Thymus (tissue), 11 donors: ENCODE measurements at regions not wholly inside any gene's neighbourhood (a gene's known extent, or its start where the extent isn't known, plus 50 kb on each side); places are given as distances from the start of the nearest gene placed in this dataset.

Experiments used
- DNase-seq, 9 donors: peaks; one replicate each; pipeline ENCODE4 v3.0.0-alpha.2; 2013; ENCODE audit warnings: low spot score in 9 of 9, low read depth in 6 of 9, missing footprints in 1 of 9
- H3K27ac ChIP-seq, 2 donors: one replicate each; pipeline ENCODE4 v1.5.1; 2013; ENCODE audit warnings: control low read depth in 1 of 2, low read depth in 1 of 2, low read length in 1 of 2, mild to moderate bottlenecking in 1 of 2, moderate library complexity in 1 of 2
- H3K27me3 ChIP-seq, 2 donors: one replicate each; pipeline ENCODE4 v1.5.1; 2013; ENCODE audit warnings: low read length in 1 of 2; ENCODE audit not compliant: control insufficient read depth in 2 of 2, insufficient read depth in 1 of 2
- H3K36me3 ChIP-seq, 2 donors: one replicate each; pipeline ENCODE4 v1.5.1; 2013; ENCODE audit warnings: low read length in 1 of 2, mild to moderate bottlenecking in 1 of 2, moderate library complexity in 1 of 2; ENCODE audit not compliant: control insufficient read depth in 2 of 2, insufficient read depth in 2 of 2
- H3K4me1 ChIP-seq, 2 donors: one replicate each; pipeline ENCODE4 v1.5.1; 2013; ENCODE audit warnings: low read length in 2 of 2; ENCODE audit not compliant: control insufficient read depth in 2 of 2, insufficient read depth in 2 of 2
- H3K4me3 ChIP-seq, 2 donors: one replicate each; pipeline ENCODE4 v1.5.1; 2013; ENCODE audit warnings: low read length in 2 of 2, control low read depth in 1 of 2, mild to moderate bottlenecking in 1 of 2
- H3K9me3 ChIP-seq, 2 donors: one replicate each; pipeline ENCODE4 v1.5.1; 2013; ENCODE audit warnings: low read length in 1 of 2, mild to moderate bottlenecking in 1 of 2; ENCODE audit not compliant: control insufficient read depth in 2 of 2, insufficient read depth in 1 of 2
- WGBS: extraction: QIAGEN DNeasy Blood & Tissue Kit; methylation state at CpG from one replicate; pipeline ENCODE4 v1.1.7; 2013; 5-methylcytosine and 5-hydroxymethylcytosine counted together
- donor health status: healthy.

GRCh38 chr1:218565377-218565776 lies 220.2 kb downstream of the TGFB2 start:
- Histone ChIP-seq H3K4me3 (no peak overlapping the region), H3K9me3 (no peaks in the 10 kb centered on the region), H3K27ac (no peak overlapping the region), H3K36me3 (no peaks in the 10 kb centered on the region), H3K4me1 (no peaks in the 10 kb centered on the region), H3K27me3 (no peaks in the 10 kb centered on the region)
- WGBS: 91% methylated on average over 1 of the region's 1 CpG
- no peak for DNase-seq

- H3K9me3 ChIP-seq: no peaks in the 10 kb centered on the region
- H3K4me3 ChIP-seq: no peak overlapping the region
- H3K4me1 ChIP-seq: no peaks in the 10 kb centered on the region
- H3K36me3 ChIP-seq: no peaks in the 10 kb centered on the region
- no peak overlapping the region for H3K27ac ChIP-seq
- no peaks in the 10 kb centered on the region for H3K27me3 ChIP-seq
- WGBS: 72% methylated on average over 5 of the region's 5 CpGs
- DNase-seq: no peak
Observed at GRCh38 chr1:218568962-218569550, 223.9 kb downstream of the TGFB2 start.

DNA sequence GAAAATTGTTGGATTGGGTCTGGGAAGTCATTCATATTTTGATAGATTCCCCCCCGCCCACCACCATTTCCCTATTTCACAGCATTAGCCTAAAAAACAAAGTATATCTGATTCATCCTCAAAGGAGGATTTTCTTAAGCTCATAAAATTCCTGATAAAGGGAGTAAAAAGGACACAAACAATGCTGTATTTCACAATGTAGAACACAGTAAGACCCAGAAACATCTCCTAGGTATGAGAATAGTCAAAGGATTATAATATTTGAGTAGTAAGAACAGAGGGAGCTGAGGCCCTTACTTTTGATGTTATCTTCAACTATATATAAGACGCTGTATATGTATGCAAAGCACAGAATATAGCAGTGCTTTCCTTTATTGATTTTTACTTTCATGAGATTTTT lies 225.3 kb downstream of the TGFB2 start:
- no peak for DNase-seq
- H3K4me3 ChIP-seq: no peak overlapping the region
- no peaks in the 10 kb centered on the region for H3K4me1 ChIP-seq
- no peaks in the 10 kb centered on the region for H3K36me3 ChIP-seq
- 96% methylated on average over 2 of the region's 2 CpGs for WGBS
- no peaks in the 10 kb centered on the region for H3K27me3 ChIP-seq
- no peaks in the 10 kb centered on the region for H3K9me3 ChIP-seq
- H3K27ac ChIP-seq: no peak overlapping the region

GRCh38 chr1:218571491-218571890 lies 226.4 kb downstream of the TGFB2 start:
- DNase-seq: no peak
- Histone ChIP-seq H3K4me3 (no peak overlapping the region), H3K27ac (no peak overlapping the region), H3K4me1 (no peaks in the 10 kb centered on the region), H3K9me3 (no peaks in the 10 kb centered on the region), H3K36me3 (no peaks in the 10 kb centered on the region), H3K27me3 (no peaks in the 10 kb centered on the region)
- 96% methylated on average over 6 of the region's 6 CpGs for WGBS

DNA sequence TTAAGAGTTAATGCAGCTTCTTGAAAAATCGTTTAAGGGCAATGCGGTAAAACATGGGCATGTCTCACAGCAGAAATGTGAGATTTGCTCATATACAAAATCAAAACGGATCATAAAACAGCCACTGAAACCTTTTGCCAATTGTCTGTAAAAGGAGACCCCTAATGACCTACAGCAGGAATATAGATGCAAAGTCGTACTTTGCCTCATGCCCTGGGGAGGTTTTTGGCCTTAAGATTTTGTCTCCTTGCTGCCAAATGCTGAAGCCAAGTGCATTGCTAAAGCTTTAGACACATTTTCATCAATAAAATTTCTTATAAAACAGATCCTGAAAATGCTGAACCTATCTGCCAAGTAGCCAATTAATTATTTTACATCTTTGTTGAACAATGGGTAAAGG lies 226.9 kb downstream of the TGFB2 start:
- Histone ChIP-seq H3K27ac (no peak overlapping the region), H3K9me3 (no peaks in the 10 kb centered on the region), H3K27me3 (no peaks in the 10 kb centered on the region), H3K4me1 (no peaks in the 10 kb centered on the region), H3K4me3 (no peak overlapping the region), H3K36me3 (no peaks in the 10 kb centered on the region)
- no peak for DNase-seq
- 94% methylated on average over 4 of the region's 4 CpGs for WGBS

GRCh38 chr1:218573925-218574324 lies 228.8 kb downstream of the TGFB2 start:
- H3K4me1 ChIP-seq: no peaks in the 10 kb centered on the region
- 95% methylated on average over 2 of the region's 2 CpGs for WGBS

DNA sequence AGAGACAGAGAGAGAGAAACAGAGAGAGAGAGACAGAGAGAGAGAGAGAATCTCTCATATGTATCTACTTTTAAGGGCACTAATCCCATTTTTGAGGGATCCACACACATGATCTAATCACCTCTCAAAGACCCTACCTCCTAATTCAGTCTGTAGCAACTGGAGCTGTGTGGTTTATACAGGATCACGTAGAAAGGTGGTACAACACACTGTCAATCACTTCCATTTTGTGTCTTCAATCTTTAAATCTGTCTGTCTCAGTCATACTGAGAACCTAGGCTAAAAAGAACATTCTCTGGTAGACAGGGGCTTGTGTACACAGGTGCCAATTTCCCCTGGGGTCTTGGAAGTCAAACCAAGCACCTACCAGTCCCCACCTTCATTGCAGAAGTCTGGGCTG lies 229.9 kb downstream of the TGFB2 start:
- WGBS: 84% methylated on average over 1 of the region's 1 CpG

More at GRCh38 chr1:218573925-218574324, 228.8 kb downstream of the TGFB2 start:
- H3K4me3 ChIP-seq: no peak overlapping the region
- H3K36me3 ChIP-seq: no peaks in the 10 kb centered on the region
- H3K9me3 ChIP-seq: no peaks in the 10 kb centered on the region
- no peak for DNase-seq
- no peak overlapping the region for H3K27ac ChIP-seq
- H3K27me3 ChIP-seq: no peaks in the 10 kb centered on the region

GRCh38 chr1:218575856-218576255 lies 230.7 kb downstream of the TGFB2 start:
- WGBS: 90% methylated on average over 1 of the region's 1 CpG
- Histone ChIP-seq H3K9me3 (no peaks in the 10 kb centered on the region), H3K4me1 (no peaks in the 10 kb centered on the region)

More for the DNA sequence above, 229.9 kb downstream of the TGFB2 start:
- Histone ChIP-seq H3K4me1 (no peaks in the 10 kb centered on the region), H3K27ac (no peak overlapping the region), H3K36me3 (no peaks in the 10 kb centered on the region), H3K27me3 (no peaks in the 10 kb centered on the region), H3K9me3 (no peaks in the 10 kb centered on the region), H3K4me3 (no peak overlapping the region)
- DNase-seq: no peak

DNA sequence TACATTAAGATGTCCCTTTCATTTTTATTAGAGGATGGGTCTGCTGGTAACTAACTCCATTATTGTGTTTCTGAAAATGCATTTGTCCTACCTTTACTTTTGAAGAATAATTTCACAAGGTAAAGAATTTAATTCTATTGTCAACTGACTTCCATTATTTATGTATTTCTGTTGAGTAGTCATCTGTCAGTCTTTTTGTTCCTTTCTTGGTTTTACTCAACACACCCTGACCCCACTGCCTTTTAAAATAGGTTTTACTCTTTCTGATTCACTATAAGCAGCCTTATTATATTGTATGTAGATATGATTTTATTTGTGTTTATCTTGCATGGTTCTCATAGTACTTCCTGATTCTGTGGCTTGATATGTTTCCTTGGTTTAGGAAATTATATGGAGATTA lies 237.5 kb downstream of the TGFB2 start:
- Histone ChIP-seq H3K4me3 (no peak overlapping the region), H3K27me3 (no peaks in the 10 kb centered on the region), H3K9me3 (no peaks in the 10 kb centered on the region), H3K36me3 (no peaks in the 10 kb centered on the region), H3K4me1 (no peaks in the 10 kb centered on the region), H3K27ac (no peak overlapping the region)
- DNase-seq: no peak

More at GRCh38 chr1:218575856-218576255, 230.7 kb downstream of the TGFB2 start:
- no peak overlapping the region for H3K4me3 ChIP-seq
- no peaks in the 10 kb centered on the region for H3K36me3 ChIP-seq
- no peaks in the 10 kb centered on the region for H3K27me3 ChIP-seq
- H3K27ac ChIP-seq: no peak overlapping the region
- no peak for DNase-seq
